ENCODE measurements at regions not wholly inside any gene's neighbourhood (a gene's known extent, or its start where the extent isn't known, plus 50 kb on each side); places are given as distances from the start of the nearest gene placed in this dataset.
A peak's percentile ranks its signal among the peaks of the same experiment; 100 is the strongest.

DNA sequence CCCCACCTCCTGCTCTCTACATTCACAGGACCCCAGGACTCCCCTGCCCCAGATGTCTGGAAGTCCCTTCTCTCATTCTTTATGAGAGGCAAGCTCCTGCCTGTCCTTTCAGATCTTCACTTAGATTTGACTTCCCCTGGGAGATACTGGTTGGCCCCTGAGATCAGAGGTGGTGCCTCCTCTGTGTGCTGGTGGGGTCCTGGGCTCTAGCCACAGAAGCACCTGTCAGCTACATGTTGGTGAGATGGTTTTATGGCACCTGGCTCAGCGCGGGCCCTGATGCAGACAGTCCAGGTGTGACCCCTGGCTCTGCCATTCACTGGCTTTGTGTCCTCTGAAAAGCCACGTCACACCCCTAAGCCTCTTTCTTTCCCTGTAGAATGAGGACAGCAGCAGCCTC is 369.6 kb upstream of the ID2 start:
- TF ChIP-seq, protein P1, sequence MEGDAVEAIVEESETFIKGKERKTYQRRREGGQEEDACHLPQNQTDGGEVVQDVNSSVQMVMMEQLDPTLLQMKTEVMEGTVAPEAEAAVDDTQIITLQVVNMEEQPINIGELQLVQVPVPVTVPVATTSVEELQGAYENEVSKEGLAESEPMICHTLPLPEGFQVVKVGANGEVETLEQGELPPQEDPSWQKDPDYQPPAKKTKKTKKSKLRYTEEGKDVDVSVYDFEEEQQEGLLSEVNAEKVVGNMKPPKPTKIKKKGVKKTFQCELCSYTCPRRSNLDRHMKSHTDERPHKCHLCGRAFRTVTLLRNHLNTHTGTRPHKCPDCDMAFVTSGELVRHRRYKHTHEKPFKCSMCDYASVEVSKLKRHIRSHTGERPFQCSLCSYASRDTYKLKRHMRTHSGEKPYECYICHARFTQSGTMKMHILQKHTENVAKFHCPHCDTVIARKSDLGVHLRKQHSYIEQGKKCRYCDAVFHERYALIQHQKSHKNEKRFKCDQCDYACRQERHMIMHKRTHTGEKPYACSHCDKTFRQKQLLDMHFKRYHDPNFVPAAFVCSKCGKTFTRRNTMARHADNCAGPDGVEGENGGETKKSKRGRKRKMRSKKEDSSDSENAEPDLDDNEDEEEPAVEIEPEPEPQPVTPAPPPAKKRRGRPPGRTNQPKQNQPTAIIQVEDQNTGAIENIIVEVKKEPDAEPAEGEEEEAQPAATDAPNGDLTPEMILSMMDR (IDR thresholded peaks at IDR 0.05): no peak
- DNase-seq: no peak

DNA sequence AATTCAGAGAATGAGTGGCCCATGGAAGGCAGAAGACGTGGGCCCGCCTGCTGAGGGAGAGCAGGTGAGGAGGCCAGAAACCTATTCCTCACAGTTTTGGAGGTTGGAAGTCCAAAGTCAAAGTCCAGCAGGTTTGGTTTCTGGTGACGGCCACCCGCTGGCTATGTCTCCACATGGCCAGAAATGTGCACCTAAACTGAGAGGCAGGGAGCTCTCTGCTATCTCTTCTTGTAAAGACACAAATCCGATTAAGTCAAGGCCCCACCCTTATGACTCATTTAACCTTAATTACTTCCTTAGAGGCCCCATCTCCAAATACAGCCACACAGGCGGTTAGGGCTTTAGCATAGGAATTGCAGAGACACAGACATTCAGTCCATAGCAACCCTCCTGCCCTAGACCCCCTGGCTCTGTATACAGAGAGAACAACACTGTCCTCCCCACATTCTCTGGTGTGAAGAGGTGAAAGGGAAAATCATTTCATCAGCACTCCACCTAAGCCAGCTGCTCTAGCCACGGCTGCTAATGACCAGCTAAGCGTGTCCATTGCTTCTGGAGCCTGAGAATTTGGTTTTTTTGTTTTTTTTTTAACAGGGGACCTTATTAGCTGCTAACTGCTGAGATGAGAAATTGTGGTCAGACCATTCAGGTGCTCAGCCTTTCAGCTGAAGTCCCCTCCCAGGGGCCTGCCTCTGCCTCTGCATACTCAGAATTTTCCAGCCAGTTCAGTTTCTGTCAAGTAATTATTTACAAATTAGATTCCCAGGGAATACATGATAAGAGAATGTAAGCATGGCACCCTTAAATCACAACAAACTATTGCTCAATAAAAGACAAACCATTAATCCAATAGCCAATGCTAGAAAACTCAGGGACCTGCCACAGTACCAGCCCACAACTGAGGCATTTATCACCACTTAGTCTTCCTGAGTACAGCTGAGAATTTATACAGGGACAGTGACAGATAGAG is 368.7 kb upstream of the ID2 start:
- Histone ChIP-seq H3K4me3 (no peak overlapping the region), H3K4me1 (ENCODE audit: low read depth) (peaks cover 10% of the 10 kb centered on the region), H3K36me3 (ENCODE audit: low read depth) (no peaks in the 10 kb centered on the region), H3K9me3 (no peaks in the 10 kb centered on the region)
- intact Hi-C loops (cut with DNase I, micrococcal nuclease): no loop called here
- TF ChIP-seq, protein P1 (IDR thresholded peaks at IDR 0.05): no peak
- no peak for DNase-seq
- ATAC-seq: peak; percentile 92

More for the DNA sequence above, 369.6 kb upstream of the ID2 start:
- no peaks in the 10 kb centered on the region for H3K9me3 ChIP-seq
- peaks cover 10% of the 10 kb centered on the region for H3K4me1 ChIP-seq (ENCODE audit: low read depth)
- peak; percentile 40 for ATAC-seq
- H3K4me3 ChIP-seq: no peak overlapping the region
- H3K36me3 ChIP-seq (ENCODE audit: low read depth): no peaks in the 10 kb centered on the region
- intact Hi-C loops (cut with DNase I, micrococcal nuclease): no loop called here

DNA sequence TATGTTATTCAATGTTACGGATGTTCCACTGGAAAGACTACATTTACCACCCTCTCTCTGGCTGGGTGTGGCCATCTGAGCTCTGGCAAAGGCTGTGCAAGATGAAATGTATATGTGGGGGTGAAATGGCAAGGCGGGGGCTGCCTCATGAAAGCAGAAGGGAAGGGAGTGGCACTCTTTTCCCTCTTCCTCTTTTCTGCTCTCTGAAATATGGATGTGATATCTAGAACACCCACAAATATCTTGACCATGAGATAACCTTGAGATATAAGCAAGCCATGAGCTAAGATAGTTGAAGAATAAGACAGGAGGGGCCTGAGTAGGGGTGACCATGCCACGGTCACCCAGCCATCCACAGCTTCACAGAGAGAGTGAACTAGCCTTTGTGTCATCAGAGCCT is 367.8 kb upstream of the ID2 start:
- no peak overlapping the region for H3K4me3 ChIP-seq
- intact Hi-C loops (cut with DNase I, micrococcal nuclease): no loop called here
- no peak for ATAC-seq
- no peaks in the 10 kb centered on the region for H3K9me3 ChIP-seq
- TF ChIP-seq, protein P1 (IDR thresholded peaks at IDR 0.05): no peak
- H3K4me1 ChIP-seq (ENCODE audit: low read depth): peaks cover 10% of the 10 kb centered on the region
- H3K36me3 ChIP-seq (ENCODE audit: low read depth): no peaks in the 10 kb centered on the region
- DNase-seq: no peak

DNA sequence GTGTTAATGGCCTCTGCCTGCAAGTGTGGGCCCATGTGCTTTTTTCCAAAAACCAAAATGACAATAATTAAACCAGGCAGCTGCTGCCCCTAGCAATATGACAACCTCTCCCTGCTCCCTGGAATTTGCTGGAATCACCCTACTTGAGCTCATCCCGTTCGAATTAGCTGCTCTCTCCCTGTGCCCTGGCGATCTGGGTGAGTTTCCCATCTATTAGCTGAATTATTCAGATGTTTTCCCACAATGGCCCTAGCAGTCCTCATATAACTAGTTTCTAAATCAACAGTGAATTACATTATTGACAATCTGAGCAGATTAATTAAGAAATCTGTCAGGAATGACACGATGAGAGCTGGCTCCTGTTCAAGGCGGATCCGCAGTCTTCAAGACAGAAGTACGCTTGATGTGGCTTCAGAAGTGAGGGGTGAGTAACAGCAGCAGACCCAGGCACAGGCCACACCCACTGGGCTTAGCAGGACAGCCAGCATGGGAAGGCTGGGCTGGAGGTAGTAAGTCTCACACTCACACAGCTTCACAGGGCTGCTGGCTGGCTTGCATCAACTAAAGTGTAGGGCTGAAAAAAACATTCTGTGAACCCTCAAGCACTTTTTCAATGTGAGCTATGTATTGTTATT is 366.2 kb upstream of the ID2 start:
- H3K4me1 ChIP-seq (ENCODE audit: low read depth): peaks cover 10% of the 10 kb centered on the region
- H3K36me3 ChIP-seq (ENCODE audit: low read depth): no peaks in the 10 kb centered on the region
- no peak overlapping the region for H3K4me3 ChIP-seq
- no peak for ATAC-seq
- TF ChIP-seq, protein P1 (IDR thresholded peaks at IDR 0.05): no peak
- H3K9me3 ChIP-seq: no peaks in the 10 kb centered on the region
- intact Hi-C loops (cut with DNase I, micrococcal nuclease): no loop called here
- DNase-seq: no peak

DNA sequence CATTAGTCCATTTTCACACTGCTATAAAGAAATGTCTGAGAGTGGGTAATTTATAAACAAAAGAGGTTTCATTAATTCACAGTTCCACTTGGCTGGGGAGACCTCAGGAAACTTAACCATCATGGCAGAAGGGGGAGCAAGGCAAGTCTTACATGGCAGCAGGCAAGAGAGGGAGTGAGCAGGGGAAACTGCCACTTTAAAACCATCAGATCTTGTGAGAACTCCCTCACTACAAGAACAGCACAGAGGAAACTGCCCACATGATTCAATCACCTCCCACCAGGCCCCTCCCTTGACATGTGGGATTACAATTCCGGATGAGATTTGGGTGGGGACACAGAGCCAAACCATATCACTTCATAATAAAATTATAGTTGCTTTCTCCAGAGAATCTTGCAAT is 365.5 kb upstream of the ID2 start:
- Histone ChIP-seq H3K4me1 (ENCODE audit: low read depth) (peaks cover 10% of the 10 kb centered on the region), H3K4me3 (no peak overlapping the region), H3K9me3 (no peaks in the 10 kb centered on the region), H3K36me3 (ENCODE audit: low read depth) (no peaks in the 10 kb centered on the region)
- intact Hi-C loops (cut with DNase I, micrococcal nuclease): no loop called here
- TF ChIP-seq, protein P1 (IDR thresholded peaks at IDR 0.05): no peak
- no peak for ATAC-seq
- no peak for DNase-seq

Measured in mucosa of descending colon (tissue), 3 donors.